LNCAP (cell line): ENCODE measurements at regions not wholly inside any gene's neighbourhood (a gene's known extent, or its start where the extent isn't known, plus 50 kb on each side); places are given as distances from the start of the nearest gene placed in this dataset.

ENCODE experiments used
- TF ChIP-seq, protein P1 (sequence below): fragments of 450-650 bp; IDR thresholded peaks from 2 replicates; pipeline ENCODE4 v1.5.1; 2017; ENCODE audit warnings: mild to moderate bottlenecking

DNA sequence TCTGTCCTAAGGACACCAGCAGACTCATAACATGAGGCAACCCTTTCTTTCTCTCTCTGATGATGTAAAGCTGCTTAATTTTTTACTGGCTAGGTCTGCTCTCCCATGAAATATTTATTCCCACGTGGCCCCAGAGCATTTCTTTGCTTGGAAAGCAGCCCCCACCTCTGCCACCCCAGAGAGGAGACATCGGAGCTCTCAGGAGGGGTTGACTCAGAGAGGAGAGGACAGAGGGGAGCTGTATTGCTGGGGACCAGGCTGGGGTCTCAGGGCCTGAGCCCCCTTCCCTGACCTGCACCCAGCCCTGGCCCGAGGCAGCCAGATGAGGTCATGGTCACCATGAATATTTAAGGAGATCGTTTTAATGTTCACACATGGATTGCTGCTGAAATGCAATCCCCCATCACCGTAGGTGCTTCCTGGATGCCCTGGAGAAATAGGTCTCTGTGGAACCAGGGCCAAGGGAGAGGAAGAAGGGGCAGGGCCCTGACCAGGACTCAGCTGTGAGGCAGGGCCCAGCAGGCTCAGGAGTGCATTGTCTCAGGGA is 117.5 kb downstream of the DLL1 start:
- TF ChIP-seq, protein P1, sequence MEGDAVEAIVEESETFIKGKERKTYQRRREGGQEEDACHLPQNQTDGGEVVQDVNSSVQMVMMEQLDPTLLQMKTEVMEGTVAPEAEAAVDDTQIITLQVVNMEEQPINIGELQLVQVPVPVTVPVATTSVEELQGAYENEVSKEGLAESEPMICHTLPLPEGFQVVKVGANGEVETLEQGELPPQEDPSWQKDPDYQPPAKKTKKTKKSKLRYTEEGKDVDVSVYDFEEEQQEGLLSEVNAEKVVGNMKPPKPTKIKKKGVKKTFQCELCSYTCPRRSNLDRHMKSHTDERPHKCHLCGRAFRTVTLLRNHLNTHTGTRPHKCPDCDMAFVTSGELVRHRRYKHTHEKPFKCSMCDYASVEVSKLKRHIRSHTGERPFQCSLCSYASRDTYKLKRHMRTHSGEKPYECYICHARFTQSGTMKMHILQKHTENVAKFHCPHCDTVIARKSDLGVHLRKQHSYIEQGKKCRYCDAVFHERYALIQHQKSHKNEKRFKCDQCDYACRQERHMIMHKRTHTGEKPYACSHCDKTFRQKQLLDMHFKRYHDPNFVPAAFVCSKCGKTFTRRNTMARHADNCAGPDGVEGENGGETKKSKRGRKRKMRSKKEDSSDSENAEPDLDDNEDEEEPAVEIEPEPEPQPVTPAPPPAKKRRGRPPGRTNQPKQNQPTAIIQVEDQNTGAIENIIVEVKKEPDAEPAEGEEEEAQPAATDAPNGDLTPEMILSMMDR: no peak

DNA sequence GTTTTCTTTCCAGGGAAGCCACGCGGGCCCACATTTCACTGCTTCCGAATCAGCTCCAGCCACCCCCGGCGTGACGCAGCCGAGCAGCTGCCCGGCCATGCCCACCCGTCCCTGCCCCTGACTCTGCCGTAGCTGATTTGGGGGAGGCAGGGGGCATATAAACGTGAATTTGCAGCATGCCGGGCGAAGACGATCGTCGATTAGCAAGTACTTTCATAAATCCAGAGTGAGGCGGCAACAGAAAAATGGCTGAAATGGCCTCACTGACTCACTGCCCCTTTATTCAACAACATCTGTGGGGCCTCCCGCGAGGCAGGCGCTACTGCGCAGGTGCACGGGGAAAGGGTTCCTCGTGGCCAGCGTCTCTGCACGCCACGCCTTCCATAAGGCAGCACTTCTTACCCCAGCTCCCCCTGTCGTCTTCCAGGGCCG is 118.0 kb downstream of the DLL1 start:
- TF ChIP-seq, protein P1: no peak

DNA sequence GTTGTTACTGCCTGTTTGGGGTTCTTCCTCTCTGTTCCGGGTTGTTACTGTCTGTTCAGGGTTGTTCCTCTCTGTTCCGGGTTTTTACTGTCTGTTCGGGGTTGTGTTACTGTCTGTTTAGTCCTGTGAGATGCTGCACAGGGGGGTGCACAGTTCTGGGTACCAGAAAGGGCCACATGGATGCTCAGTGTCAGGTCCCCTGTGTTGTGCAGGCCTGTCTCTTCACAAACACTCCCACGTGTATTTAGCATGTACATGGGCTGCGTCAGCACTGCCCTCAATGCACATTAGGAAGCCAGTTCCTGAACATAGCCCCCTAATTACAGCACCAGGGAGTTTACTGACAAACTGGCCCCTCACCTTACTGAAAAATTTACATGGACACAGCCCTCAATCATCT is 118.5 kb downstream of the DLL1 start:
- TF ChIP-seq, protein P1: no peak

DNA sequence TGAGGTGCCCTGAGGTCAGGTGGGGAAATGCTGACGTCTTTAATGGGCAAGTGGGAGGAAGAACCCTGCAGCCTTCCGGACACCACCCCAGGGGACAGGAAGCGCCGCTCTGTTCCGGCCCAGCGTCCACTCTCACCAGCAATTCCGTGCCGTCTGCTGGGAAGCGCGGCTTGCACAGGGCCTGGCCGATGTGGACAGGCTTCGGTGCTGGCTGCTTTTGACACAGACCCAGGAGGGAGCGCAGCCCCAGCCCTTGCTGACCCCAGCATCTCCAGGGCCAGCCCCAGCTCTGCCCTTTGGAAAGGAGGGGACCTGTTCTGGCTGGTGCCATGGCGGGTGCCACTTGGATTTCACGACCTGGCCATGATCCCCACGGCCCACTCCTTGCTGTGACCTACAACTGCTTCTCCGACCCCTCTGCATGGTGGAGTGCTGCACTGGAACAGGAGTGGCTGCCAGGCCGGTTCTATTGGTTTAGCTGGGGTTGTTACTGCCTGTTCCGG is 123.2 kb downstream of the DLL1 start:
- TF ChIP-seq, protein P1: no peak

DNA sequence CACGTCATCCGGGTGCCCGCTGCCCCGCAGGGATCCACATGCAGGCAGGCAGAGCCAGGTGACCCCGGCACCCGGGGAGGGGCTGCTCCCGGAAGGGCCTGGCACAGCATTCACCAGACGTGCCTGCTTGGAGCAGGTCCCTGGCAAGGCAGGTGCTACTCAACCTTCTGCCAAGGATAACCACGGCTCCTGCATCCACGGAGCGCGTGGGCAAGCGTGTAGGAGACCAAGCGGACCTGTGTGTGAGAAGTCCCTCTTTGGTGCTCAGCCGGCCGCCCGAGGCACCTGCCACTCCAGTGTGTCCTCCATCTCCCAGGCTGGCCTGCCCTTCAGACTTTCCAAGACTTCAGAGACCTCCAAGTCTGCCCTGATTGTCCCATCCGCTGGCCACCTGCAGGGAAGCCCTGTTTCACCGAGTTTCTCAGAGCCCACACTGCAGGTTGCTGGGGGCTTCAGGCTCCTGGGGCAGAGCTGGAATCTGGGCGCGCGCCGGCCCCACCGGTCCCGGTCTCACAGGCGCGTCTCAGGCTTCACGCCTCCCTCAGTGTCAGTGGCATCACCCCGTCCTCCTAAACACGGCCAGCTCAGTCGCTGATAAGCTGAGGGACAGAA is 124.3 kb downstream of the DLL1 start:
- TF ChIP-seq, protein P1: no peak

DNA sequence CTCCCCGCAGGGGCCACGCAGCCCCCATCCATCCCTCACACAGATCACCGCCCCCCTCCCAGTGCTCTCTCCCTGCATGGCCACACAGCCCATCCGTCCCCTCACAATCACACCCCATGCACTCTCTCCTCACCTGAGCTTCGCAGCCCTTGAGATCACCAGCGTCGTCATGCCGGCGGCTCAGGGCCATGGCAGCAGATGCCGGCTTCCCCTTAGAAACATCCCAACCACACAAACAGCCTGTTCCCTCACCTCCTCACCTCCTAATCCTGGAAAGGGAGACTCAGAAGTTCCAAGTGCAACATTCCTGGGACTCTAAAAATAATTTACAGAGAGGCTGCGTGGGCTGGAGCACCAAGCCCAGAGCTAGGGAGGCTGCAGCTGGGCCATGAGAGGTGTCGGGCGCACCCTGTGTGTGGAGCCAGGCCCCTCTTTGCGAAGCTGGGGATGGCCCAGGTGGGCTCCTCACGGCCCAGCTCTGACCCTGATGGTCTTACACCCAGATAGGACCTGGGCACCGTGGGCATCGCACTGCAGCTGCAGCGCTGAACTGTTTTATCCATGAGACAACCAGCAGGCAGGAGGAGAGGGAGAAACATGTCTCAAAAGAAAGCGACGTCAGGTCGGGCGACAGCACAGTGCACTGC is 125.3 kb downstream of the DLL1 start:
- TF ChIP-seq, protein P1: no peak

DNA sequence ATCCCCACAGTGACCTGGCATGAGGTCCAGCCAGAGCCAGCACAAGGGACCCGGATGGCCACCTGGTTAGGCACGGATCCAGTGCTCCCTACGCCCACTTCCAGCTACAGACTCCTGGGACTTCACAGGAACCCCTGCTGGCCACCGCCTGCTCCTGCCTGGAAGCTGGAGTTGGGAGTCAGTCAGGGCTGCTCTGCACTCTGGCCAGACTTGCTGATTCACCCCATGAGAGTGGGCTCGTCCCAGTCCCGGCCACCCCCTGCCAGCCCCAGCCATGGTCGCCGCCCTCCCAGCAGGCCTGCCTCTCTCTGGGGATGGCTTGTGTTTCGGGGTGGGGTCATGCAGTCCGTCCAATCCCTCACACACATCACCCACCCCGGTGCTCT is 125.8 kb downstream of the DLL1 start:
- TF ChIP-seq, protein P1: no peak
